ENCODE measurements at regions not wholly inside any gene's neighbourhood (a gene's known extent, or its start where the extent isn't known, plus 50 kb on each side); places are given as distances from the start of the nearest gene placed in this dataset.

DNA sequence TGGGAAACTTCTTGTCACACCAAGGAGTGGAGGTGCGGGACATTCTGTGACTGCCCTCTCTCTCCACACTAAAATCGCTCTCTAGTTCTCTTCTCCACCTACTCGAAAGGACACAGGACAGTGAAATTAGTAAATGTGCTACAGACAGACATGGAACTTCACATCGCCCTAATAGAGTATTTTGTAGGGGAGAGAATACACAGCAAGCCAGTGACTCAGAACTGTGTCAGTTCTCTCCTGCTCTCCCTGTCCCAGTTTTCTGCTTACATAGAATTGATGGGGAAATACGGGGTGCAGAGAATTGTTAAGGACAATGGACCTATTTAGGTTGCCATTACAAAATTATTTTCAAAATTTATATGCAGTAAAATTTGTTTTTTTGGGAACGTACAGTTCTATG, 159.6 kb upstream of the GADL1 start:
- TF ChIP-seq, protein P1, sequence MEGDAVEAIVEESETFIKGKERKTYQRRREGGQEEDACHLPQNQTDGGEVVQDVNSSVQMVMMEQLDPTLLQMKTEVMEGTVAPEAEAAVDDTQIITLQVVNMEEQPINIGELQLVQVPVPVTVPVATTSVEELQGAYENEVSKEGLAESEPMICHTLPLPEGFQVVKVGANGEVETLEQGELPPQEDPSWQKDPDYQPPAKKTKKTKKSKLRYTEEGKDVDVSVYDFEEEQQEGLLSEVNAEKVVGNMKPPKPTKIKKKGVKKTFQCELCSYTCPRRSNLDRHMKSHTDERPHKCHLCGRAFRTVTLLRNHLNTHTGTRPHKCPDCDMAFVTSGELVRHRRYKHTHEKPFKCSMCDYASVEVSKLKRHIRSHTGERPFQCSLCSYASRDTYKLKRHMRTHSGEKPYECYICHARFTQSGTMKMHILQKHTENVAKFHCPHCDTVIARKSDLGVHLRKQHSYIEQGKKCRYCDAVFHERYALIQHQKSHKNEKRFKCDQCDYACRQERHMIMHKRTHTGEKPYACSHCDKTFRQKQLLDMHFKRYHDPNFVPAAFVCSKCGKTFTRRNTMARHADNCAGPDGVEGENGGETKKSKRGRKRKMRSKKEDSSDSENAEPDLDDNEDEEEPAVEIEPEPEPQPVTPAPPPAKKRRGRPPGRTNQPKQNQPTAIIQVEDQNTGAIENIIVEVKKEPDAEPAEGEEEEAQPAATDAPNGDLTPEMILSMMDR (IDR thresholded peaks at IDR 0.05) = no peak
- no peak for TF ChIP-seq POLR2AphosphoS5 (IDR thresholded peaks at IDR 0.05)
- TF ChIP-seq POLR2A (IDR thresholded peaks at IDR 0.05) = no peak

Measured in breast epithelium (tissue), 3 donors.